Mesenchymal stem cell (in vitro differentiated cells and primary cell): ENCODE measurements at regions not wholly inside any gene's neighbourhood (a gene's known extent, or its start where the extent isn't known, plus 50 kb on each side); places are given as distances from the start of the nearest gene placed in this dataset.
A peak's percentile ranks its signal among the peaks of the same experiment; 100 is the strongest.

ENCODE experiments used
- DNase-seq: peaks from one replicate; pipeline ENCODE4 v3.0.0-alpha.2; 2013
- H2AFZ ChIP-seq: one replicate; pipeline ENCODE4 v1.6.1; 2013; ENCODE audit warnings: low read depth, mild to moderate bottlenecking, control low read depth, inconsistent platforms, low read length, moderate library complexity
- H2AK5ac ChIP-seq: 2 replicates; pipeline ENCODE4 v1.6.1; 2013; ENCODE audit warnings: low read length, moderate library complexity, mild to moderate bottlenecking, inconsistent platforms; ENCODE audit not compliant: severe bottlenecking
- H2BK120ac ChIP-seq: one replicate; pipeline ENCODE4 v1.6.1; 2013; ENCODE audit warnings: low read depth, mild to moderate bottlenecking, inconsistent platforms, low read length, moderate library complexity
- H2BK12ac ChIP-seq, 2 experiments: one replicate each; pipeline ENCODE4 v1.6.1; 2013; ENCODE audit warnings: inconsistent platforms in 2 of 2, low read length in 2 of 2, mild to moderate bottlenecking in 2 of 2, moderate library complexity in 2 of 2, control low read depth in 1 of 2
- H2BK15ac ChIP-seq: one replicate; pipeline ENCODE4 v1.6.1; 2013; ENCODE audit warnings: mild to moderate bottlenecking, low read depth, inconsistent platforms; ENCODE audit not compliant: poor library complexity, severe bottlenecking
- H2BK5ac ChIP-seq: 2 replicates; pipeline ENCODE4 v1.6.1; 2013; ENCODE audit warnings: low read depth, mild to moderate bottlenecking, low read length, control low read depth, inconsistent platforms; ENCODE audit not compliant: poor library complexity, severe bottlenecking
- H3K14ac ChIP-seq, 2 experiments: one replicate each; pipeline ENCODE4 v1.6.1; 2013; ENCODE audit warnings: inconsistent platforms in 2 of 2, low read length in 2 of 2, control low read depth in 1 of 2, mild to moderate bottlenecking in 1 of 2, moderate library complexity in 1 of 2
- H3K18ac ChIP-seq, 2 experiments: one replicate each; pipeline ENCODE4 v1.6.1; 2013; ENCODE audit warnings: inconsistent platforms in 2 of 2, low read length in 2 of 2, control low read depth in 1 of 2, low read depth in 1 of 2, mild to moderate bottlenecking in 1 of 2
- H3K23ac ChIP-seq, 2 experiments: one replicate each; pipeline ENCODE4 v1.6.1; 2013; ENCODE audit warnings: inconsistent platforms in 2 of 2, low read length in 2 of 2, mild to moderate bottlenecking in 2 of 2, moderate library complexity in 2 of 2, control low read depth in 1 of 2
- H3K27ac ChIP-seq: 2 replicates; pipeline ENCODE4 v1.5.1; 2013; ENCODE audit warnings: mild to moderate bottlenecking, moderate library complexity, low read length, control low read depth, inconsistent platforms; ENCODE audit not compliant: poor library complexity, severe bottlenecking
- H3K27me3 ChIP-seq, 2 experiments: 2 replicates each; pipeline versions ENCODE4 v1.6.1 to v1.7.0; 2013; ENCODE audit warnings: low read length in 2 of 2, mild to moderate bottlenecking in 2 of 2, moderate library complexity in 2 of 2, control low read depth in 1 of 2, inconsistent platforms in 1 of 2; ENCODE audit not compliant: control insufficient read depth in 1 of 2, insufficient read depth in 1 of 2
- H3K36me3 ChIP-seq, 2 experiments: 2 replicates each; pipeline versions ENCODE4 v1.6.1 to v1.7.0; 2013; ENCODE audit warnings: low read length in 2 of 2, control low read depth in 1 of 2, inconsistent platforms in 1 of 2, low read depth in 1 of 2, mild to moderate bottlenecking in 1 of 2; ENCODE audit not compliant: insufficient read depth in 2 of 2, control insufficient read depth in 1 of 2
- H3K4ac ChIP-seq, 2 experiments: one replicate each; pipeline ENCODE4 v1.6.1; 2013; ENCODE audit warnings: inconsistent platforms in 2 of 2, low read length in 2 of 2, mild to moderate bottlenecking in 2 of 2, moderate library complexity in 2 of 2, control low read depth in 1 of 2, low read depth in 1 of 2
- H3K4me1 ChIP-seq: 2 replicates; pipeline ENCODE4 v1.6.1; 2013; ENCODE audit warnings: low read depth, low read length, control low read depth; ENCODE audit not compliant: control insufficient read depth, insufficient read depth
- H3K4me2 ChIP-seq: 2 replicates; pipeline ENCODE4 v1.6.1; 2013; ENCODE audit warnings: low read length, mild to moderate bottlenecking, inconsistent platforms; ENCODE audit not compliant: poor library complexity, severe bottlenecking
- H3K4me3 ChIP-seq, 2 experiments: 2 replicates each; pipeline versions ENCODE4 v1.5.1 to v1.7.0; 2013; ENCODE audit warnings: low read length in 2 of 2, mild to moderate bottlenecking in 2 of 2, control low read depth in 1 of 2, low read depth in 1 of 2; ENCODE audit not compliant: insufficient read depth in 1 of 2
- H3K79me1 ChIP-seq: replicated peaks from 2 replicates; pipeline ENCODE4 v1.6.1; 2013; ENCODE audit warnings: mild to moderate bottlenecking, control low read depth, low read length, inconsistent platforms; ENCODE audit not compliant: poor library complexity, severe bottlenecking
- H3K9ac ChIP-seq: 2 replicates; pipeline ENCODE4 v1.7.0; 2013; ENCODE audit warnings: mild to moderate bottlenecking, low read length, moderate library complexity
- H3K9me3 ChIP-seq: 2 replicates; pipeline ENCODE4 v1.7.0; 2013; ENCODE audit warnings: mild to moderate bottlenecking, low read length; ENCODE audit not compliant: control insufficient read depth
- H4K8ac ChIP-seq: one replicate; pipeline ENCODE4 v1.6.1; 2013; ENCODE audit warnings: inconsistent platforms, mild to moderate bottlenecking, low read length, moderate library complexity
- H4K91ac ChIP-seq: one replicate; pipeline ENCODE4 v1.6.1; 2013; ENCODE audit warnings: mild to moderate bottlenecking, low read length, inconsistent platforms
- whole genome bisulfite sequencing: methylation state at CpG from one replicate; pipeline ENCODE4 v1.1.7; 2013; ENCODE audit warnings: mixed read lengths; 5-methylcytosine and 5-hydroxymethylcytosine counted together

DNA sequence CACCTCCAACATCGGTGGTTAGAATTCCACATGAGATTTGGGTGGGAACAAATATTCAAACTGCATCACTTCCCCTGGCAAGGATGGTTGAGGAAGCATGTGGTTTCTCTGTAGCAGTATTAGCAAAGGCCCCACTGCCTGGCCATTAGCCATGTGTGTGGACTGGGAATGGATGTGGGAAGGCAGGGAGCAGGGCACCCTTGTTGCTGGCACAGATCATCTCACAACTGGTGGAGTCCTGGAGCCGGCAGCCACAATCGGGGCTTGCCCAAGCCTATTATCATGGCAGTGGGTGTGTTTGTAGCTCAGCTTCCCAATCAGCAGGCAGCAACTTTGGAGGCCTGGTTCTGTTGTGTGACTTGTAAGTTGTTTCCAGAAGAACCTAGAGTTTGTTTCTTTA is 391.9 kb downstream of the DLEU7 start:
- 89% methylated on average over 3 of the region's 3 CpGs for WGBS
- Histone ChIP-seq H3K14ac (no peak overlapping the region), H2BK15ac (no peak overlapping the region), H3K4me1 (peaks cover 10% of the 10 kb centered on the region), H3K4me3 (no peak overlapping the region), H3K9ac (no peak overlapping the region), H3K27me3 (no peaks in the 10 kb centered on the region), H2AK5ac (no peak overlapping the region), H4K8ac (no peak overlapping the region), H2AFZ (no peak overlapping the region), H3K27ac (no peak overlapping the region), H3K4me2 (no peak overlapping the region), H3K23ac (no peak overlapping the region), H3K9me3 (no peaks in the 10 kb centered on the region), H3K4ac (no peak overlapping the region), H2BK120ac (no peak overlapping the region), H3K36me3 (no peaks in the 10 kb centered on the region), H4K91ac (no peak overlapping the region), H3K18ac (no peak overlapping the region), H2BK5ac (no peak overlapping the region), H2BK12ac (no peak overlapping the region), H3K79me1 (no peaks in the 10 kb centered on the region)
- DNase-seq: no peak

DNA sequence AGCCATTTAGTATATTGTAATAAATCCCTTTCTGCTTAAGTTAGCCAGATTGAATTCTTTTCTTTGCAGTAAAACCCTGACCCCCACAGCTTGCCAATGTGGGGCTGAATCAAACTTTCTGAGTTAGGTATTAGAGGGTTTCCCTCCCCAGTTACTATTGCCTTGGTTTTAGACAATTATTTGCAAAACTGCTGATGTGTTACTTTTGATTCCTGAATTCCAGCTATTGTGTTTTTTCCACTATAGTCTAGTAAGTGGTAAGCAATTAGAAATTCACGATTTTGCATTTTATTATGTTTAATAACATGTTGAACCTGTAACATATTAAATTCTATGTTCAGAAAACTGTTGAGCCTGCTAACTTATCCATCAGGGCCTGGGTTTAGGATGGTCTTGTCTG is 391.5 kb downstream of the DLEU7 start:
- Histone ChIP-seq H3K27ac (no peak overlapping the region), H3K14ac (no peak overlapping the region), H3K4me3 (no peak overlapping the region), H3K4ac (no peak overlapping the region), H4K91ac (no peak overlapping the region), H4K8ac (no peak overlapping the region), H3K4me1 (peaks cover 10% of the 10 kb centered on the region), H2AFZ (no peak overlapping the region), H3K9me3 (no peaks in the 10 kb centered on the region), H3K4me2 (no peak overlapping the region), H3K23ac (no peak overlapping the region), H2BK5ac (no peak overlapping the region), H3K79me1 (no peaks in the 10 kb centered on the region), H3K18ac (no peak overlapping the region), H2BK120ac (no peak overlapping the region), H3K36me3 (no peaks in the 10 kb centered on the region), H2AK5ac (no peak overlapping the region), H3K27me3 (no peaks in the 10 kb centered on the region), H2BK15ac (no peak overlapping the region), H2BK12ac (no peak overlapping the region), H3K9ac (peak overlapping the region; percentile 81)
- no CpG with 5 or more reads among the region's 1 CpG for WGBS
- no peak for DNase-seq

DNA sequence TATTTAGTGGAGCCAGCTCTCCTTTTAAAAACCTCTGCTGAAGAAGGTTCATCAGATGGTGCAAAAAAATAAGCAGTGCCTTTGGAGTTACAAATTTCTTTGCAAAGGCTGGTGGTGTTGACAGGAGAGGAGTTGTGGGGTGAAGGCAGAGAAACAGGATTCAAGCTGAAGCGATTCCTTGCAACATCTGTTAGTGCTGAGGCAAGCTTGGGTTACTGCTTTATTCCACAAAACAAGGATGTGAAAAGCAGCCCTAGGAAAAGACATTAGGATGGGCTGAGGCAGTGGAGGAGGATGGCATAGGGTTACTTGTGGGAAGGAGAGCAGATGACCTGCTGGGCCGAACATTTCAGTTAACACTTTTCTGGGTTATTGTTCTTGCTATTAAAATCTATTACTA is 390.7 kb downstream of the DLEU7 start:
- Histone ChIP-seq H3K4me2 (no peak overlapping the region), H3K23ac (no peak overlapping the region), H3K36me3 (no peaks in the 10 kb centered on the region), H3K18ac (no peak overlapping the region), H2AK5ac (no peak overlapping the region), H3K9ac (peak overlapping the region; percentile 81), H3K27ac (no peak overlapping the region), H2AFZ (no peak overlapping the region), H3K4me3 (peak overlapping the region in 1 of 2 experiments; percentile 1), H3K4me1 (peaks cover 8% of the 10 kb centered on the region), H2BK12ac (peak overlapping the region in 1 of 2 experiments; percentile 21), H2BK120ac (no peak overlapping the region), H3K27me3 (no peaks in the 10 kb centered on the region), H3K14ac (no peak overlapping the region), H3K9me3 (no peaks in the 10 kb centered on the region), H4K8ac (no peak overlapping the region), H3K79me1 (no peaks in the 10 kb centered on the region), H2BK15ac (no peak overlapping the region), H3K4ac (no peak overlapping the region), H2BK5ac (no peak overlapping the region), H4K91ac (no peak overlapping the region)
- 90% methylated on average over 1 of the region's 2 CpGs for WGBS
- no peak for DNase-seq

DNA sequence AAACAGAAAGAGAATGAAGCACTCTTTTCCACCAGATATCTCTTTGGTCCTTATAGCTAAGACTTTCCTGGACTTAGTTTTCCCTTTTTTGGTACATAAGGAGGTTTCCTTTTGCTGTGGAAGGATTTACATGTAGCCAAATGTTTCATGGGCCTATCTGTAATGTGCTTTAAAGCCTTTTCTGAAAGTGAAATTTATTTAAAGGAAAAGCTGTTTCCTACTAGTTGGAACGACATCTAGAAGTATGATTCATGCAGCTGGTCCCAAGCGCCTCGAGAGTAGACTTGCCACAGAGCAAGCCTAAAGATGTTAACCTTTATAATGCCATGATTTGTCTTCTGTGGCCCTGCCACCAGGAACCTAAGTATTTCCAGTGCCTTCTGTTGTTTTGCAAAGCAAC is 390.3 kb downstream of the DLEU7 start:
- peak overlapping the region; percentile 81 for H3K9ac ChIP-seq
- no peaks in the 10 kb centered on the region for H3K27me3 ChIP-seq
- H2BK12ac ChIP-seq: no peak overlapping the region
- H2BK5ac ChIP-seq: no peak overlapping the region
- no peaks in the 10 kb centered on the region for H3K79me1 ChIP-seq
- H3K4ac ChIP-seq: no peak overlapping the region
- H3K4me1 ChIP-seq: peaks cover 7% of the 10 kb centered on the region
- no peak overlapping the region for H4K8ac ChIP-seq
- no peaks in the 10 kb centered on the region for H3K9me3 ChIP-seq
- H4K91ac ChIP-seq: no peak overlapping the region
- no peak overlapping the region for H2BK120ac ChIP-seq
- H3K4me3 ChIP-seq: peak overlapping the region in 1 of 2 experiments; percentile 1
- H3K14ac ChIP-seq: no peak overlapping the region
- DNase-seq: no peak
- no peak overlapping the region for H2AK5ac ChIP-seq
- 70% methylated on average over 3 of the region's 3 CpGs for WGBS
- no peaks in the 10 kb centered on the region for H3K36me3 ChIP-seq
- no peak overlapping the region for H3K4me2 ChIP-seq
- H2AFZ ChIP-seq: no peak overlapping the region
- H3K27ac ChIP-seq: no peak overlapping the region
- H3K18ac ChIP-seq: no peak overlapping the region
- H2BK15ac ChIP-seq: no peak overlapping the region
- H3K23ac ChIP-seq: no peak overlapping the region
